Loucy (cell line): ENCODE measurements at regions not wholly inside any gene's neighbourhood (a gene's known extent, or its start where the extent isn't known, plus 50 kb on each side); places are given as distances from the start of the nearest gene placed in this dataset.

Source experiments
- CTCF ChIP-seq: fragments of 200-600 bp; sonication (generic); conservative IDR thresholded peaks from 2 replicates; pipeline ENCODE4 v1.5.1; 2014; ENCODE audit warnings: mild to moderate bottlenecking, antibody characterized with exemption, low read length
- EZH2phosphoT487 ChIP-seq: fragments of 200-600 bp; IDR thresholded peaks from 2 replicates; pipeline ENCODE4 v1.6.1; 2018; ENCODE audit warnings: antibody characterized with exemption, mild to moderate bottlenecking, moderate library complexity, borderline replicate concordance

- TF ChIP-seq EZH2phosphoT487 (no peak), CTCF (no peak)
These were observed 115.4 kb upstream of the GAS1 start for GRCh38 chr9:87062746-87063145.
